Neuronal stem cell (in vitro differentiated cells): ENCODE measurements at regions not wholly inside any gene's neighbourhood (a gene's known extent, or its start where the extent isn't known, plus 50 kb on each side); places are given as distances from the start of the nearest gene placed in this dataset.

Experiments
- DNase-seq: peaks from one replicate; pipeline ENCODE4 v3.0.0-alpha.2; 2013; ENCODE audit warnings: low spot score
- H2AFZ ChIP-seq: one replicate; pipeline ENCODE4 v1.6.1; 2013; ENCODE audit warnings: mild to moderate bottlenecking, low read length, inconsistent platforms
- H2AK5ac ChIP-seq: 2 replicates; pipeline ENCODE4 v1.6.1; 2013; ENCODE audit warnings: low read depth, mild to moderate bottlenecking, inconsistent platforms, low read length, moderate library complexity, mixed read lengths
- H2BK120ac ChIP-seq: 2 replicates; pipeline ENCODE4 v1.6.1; 2013; ENCODE audit warnings: low read depth, mild to moderate bottlenecking, inconsistent platforms, low read length, moderate library complexity, mixed read lengths
- H2BK12ac ChIP-seq: one replicate; pipeline ENCODE4 v1.6.1; 2013; ENCODE audit warnings: low read length, inconsistent platforms
- H2BK15ac ChIP-seq: 2 replicates; pipeline ENCODE4 v1.6.1; 2013; ENCODE audit warnings: mild to moderate bottlenecking, low read length, inconsistent platforms, mixed read lengths
- H2BK5ac ChIP-seq: one replicate; pipeline ENCODE4 v1.6.1; 2013; ENCODE audit warnings: inconsistent platforms, mild to moderate bottlenecking, low read length, moderate library complexity
- H3K14ac ChIP-seq: one replicate; pipeline ENCODE4 v1.6.1; 2013; ENCODE audit warnings: low read length, inconsistent platforms
- H3K18ac ChIP-seq: 2 replicates; pipeline ENCODE4 v1.6.1; 2013; ENCODE audit warnings: low read length, inconsistent platforms
- H3K23ac ChIP-seq: 2 replicates; pipeline ENCODE4 v1.6.1; 2013; ENCODE audit warnings: low read depth, mild to moderate bottlenecking, mixed read lengths, low read length, inconsistent platforms; ENCODE audit not compliant: poor library complexity
- H3K27ac ChIP-seq: replicated peaks from 3 replicates; pipeline ENCODE4 v1.5.1; 2013; ENCODE audit warnings: low read length, inconsistent platforms
- H3K27me3 ChIP-seq, 3 experiments: 2 replicates each; pipeline ENCODE4 v1.6.1; 2013; ENCODE audit warnings: low read length in 3 of 3, mild to moderate bottlenecking in 2 of 3, inconsistent platforms in 1 of 3, low read depth in 1 of 3, mixed read lengths in 1 of 3, moderate library complexity in 1 of 3; ENCODE audit not compliant: control insufficient read depth in 3 of 3, insufficient read depth in 3 of 3
- H3K36me3 ChIP-seq, 2 donors: replicated peaks in 1 of 2; 2 replicates each; pipeline ENCODE4 v1.6.1; 2013; ENCODE audit warnings: low read length in 2 of 2; ENCODE audit not compliant: control insufficient read depth in 2 of 2, insufficient read depth in 2 of 2
- H3K4ac ChIP-seq: 2 replicates; pipeline ENCODE4 v1.6.1; 2013; ENCODE audit warnings: inconsistent platforms, mild to moderate bottlenecking, low read length, moderate library complexity
- H3K4me1 ChIP-seq, 2 donors: 1 replicate in 1 of 2; 2 replicates in 1 of 2; pipeline ENCODE4 v1.6.1; 2013; ENCODE audit warnings: low read length in 2 of 2, low read depth in 1 of 2; ENCODE audit not compliant: control insufficient read depth in 2 of 2, insufficient read depth in 1 of 2
- H3K4me2 ChIP-seq: one replicate; pipeline ENCODE4 v1.6.1; 2013; ENCODE audit warnings: mild to moderate bottlenecking, low read length, inconsistent platforms; ENCODE audit not compliant: insufficient read depth, poor library complexity, severe bottlenecking
- H3K4me3 ChIP-seq, 2 donors: 2 replicates each; pipeline ENCODE4 v1.5.1; 2013; ENCODE audit warnings: low read length in 2 of 2, mild to moderate bottlenecking in 2 of 2, inconsistent platforms in 1 of 2, moderate library complexity in 1 of 2
- H3K79me1 ChIP-seq: one replicate; pipeline ENCODE4 v1.6.1; 2013; ENCODE audit warnings: low read depth, mild to moderate bottlenecking, inconsistent platforms, low read length, moderate library complexity
- H3K9ac ChIP-seq: one replicate; pipeline ENCODE4 v1.6.1; 2013; ENCODE audit warnings: mild to moderate bottlenecking, low read depth, low read length, inconsistent platforms; ENCODE audit not compliant: poor library complexity
- H3K9me3 ChIP-seq, 2 donors: replicated peaks in 1 of 2; 2 replicates each; pipeline versions ENCODE3 to v1.6.1; 2013; ENCODE audit warnings: low read length in 2 of 2, mild to moderate bottlenecking in 2 of 2, inconsistent platforms in 1 of 2, low read depth in 1 of 2, mixed read lengths in 1 of 2, moderate library complexity in 1 of 2; ENCODE audit not compliant: control insufficient read depth in 2 of 2, insufficient read depth in 1 of 2
- H4K8ac ChIP-seq: one replicate; pipeline ENCODE4 v1.6.1; 2013; ENCODE audit warnings: low read depth, mild to moderate bottlenecking, inconsistent platforms, low read length, moderate library complexity
- H4K91ac ChIP-seq: one replicate; pipeline ENCODE4 v1.6.1; 2013; ENCODE audit warnings: low read length, low read depth, mild to moderate bottlenecking, inconsistent platforms; ENCODE audit not compliant: poor library complexity
- WGBS, 2 donors: extraction: QIAGEN DNeasy Blood & Tissue Kit; methylation state at CpG; one replicate each; pipeline ENCODE4 v1.1.7; 2013; ENCODE audit warnings: missing lambda C conversion rate in 2 of 2, mixed read lengths in 1 of 2; ENCODE audit not compliant: insufficient read length in 2 of 2, insufficient replicate concordance in 1 of 2; ENCODE audit errors: extremely low coverage in 2 of 2; 5-methylcytosine and 5-hydroxymethylcytosine counted together

DNA sequence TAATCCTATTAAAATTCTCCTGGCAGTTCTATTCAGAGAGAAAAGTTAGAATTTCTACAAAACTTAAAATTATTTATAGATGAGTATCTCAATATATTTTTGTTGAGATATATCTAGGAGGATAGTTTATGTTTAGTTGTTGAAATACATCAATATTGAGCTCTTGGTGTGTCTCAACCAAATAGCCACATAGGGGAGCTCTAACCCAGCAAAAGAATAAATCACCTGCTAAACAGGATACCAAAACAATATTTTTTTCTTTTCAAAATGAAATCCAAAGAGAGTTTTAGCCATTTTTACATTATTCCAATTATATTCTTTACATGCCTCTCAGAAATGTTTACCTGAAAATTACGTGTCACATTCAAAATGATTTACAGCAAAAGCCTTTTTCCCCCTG lies 954.7 kb downstream of the SLITRK6 start:
- Histone ChIP-seq H2AK5ac (no peak overlapping the region), H2AFZ (no peak overlapping the region), H4K91ac (no peak overlapping the region), H2BK12ac (no peak overlapping the region), H3K14ac (no peak overlapping the region), H4K8ac (no peak overlapping the region), H3K36me3 (no peaks in the 10 kb centered on the region), H3K23ac (no peak overlapping the region), H2BK120ac (no peak overlapping the region), H3K79me1 (no peaks in the 10 kb centered on the region), H3K9me3 (peaks cover 0 to 6% of the 10 kb centered on the region in 2 donors), H3K4me3 (no peak overlapping the region), H2BK15ac (no peak overlapping the region), H3K27me3 (no peaks in the 10 kb centered on the region), H3K4me1 (no peaks in the 10 kb centered on the region), H3K27ac (no peak overlapping the region), H3K9ac (no peak overlapping the region), H3K4ac (no peak overlapping the region), H3K4me2 (no peak overlapping the region), H3K18ac (no peak overlapping the region), H2BK5ac (no peak overlapping the region)
- no CpG with 5 or more reads among the region's 1 CpG for WGBS, 2 donors
- DNase-seq, result peak; percentile 24

DNA sequence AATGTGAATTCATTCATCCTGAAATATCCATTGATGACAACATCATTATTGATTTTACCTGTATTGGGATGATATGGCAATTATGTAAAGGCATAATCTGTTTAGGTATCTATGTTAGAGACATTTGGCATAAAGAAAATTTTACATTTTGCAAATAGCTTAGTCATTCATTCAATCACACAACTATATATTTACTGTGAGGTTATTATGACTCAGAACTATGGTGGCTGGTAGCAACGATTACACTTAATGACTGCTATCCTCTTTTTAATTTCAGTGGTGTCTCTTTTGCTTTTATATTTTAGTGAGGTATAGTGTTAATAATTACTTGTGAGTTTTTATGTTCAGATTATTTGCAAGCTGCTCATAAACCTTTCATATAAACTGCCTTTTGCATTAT lies 955.9 kb downstream of the SLITRK6 start:
- H3K27ac ChIP-seq, result no peak overlapping the region
- H4K8ac ChIP-seq, result no peak overlapping the region
- H3K27me3 ChIP-seq, result no peaks in the 10 kb centered on the region
- H3K4ac ChIP-seq, result no peak overlapping the region
- H2AK5ac ChIP-seq, result no peak overlapping the region
- H3K18ac ChIP-seq, result no peak overlapping the region
- H3K4me2 ChIP-seq, result no peak overlapping the region
- WGBS, 2 donors, result no CpG with 5 or more reads among the region's 1 CpG
- no peak overlapping the region for H4K91ac ChIP-seq
- H2BK5ac ChIP-seq, result no peak overlapping the region
- H2BK15ac ChIP-seq, result no peak overlapping the region
- H2AFZ ChIP-seq, result no peak overlapping the region
- no peak overlapping the region for H3K4me3 ChIP-seq
- no peak for DNase-seq
- no peaks in the 10 kb centered on the region for H3K4me1 ChIP-seq
- no peaks in the 10 kb centered on the region for H3K79me1 ChIP-seq
- peaks cover 0 to 6% of the 10 kb centered on the region in 2 donors for H3K9me3 ChIP-seq
- H3K9ac ChIP-seq, result no peak overlapping the region
- no peaks in the 10 kb centered on the region for H3K36me3 ChIP-seq
- H2BK12ac ChIP-seq, result no peak overlapping the region
- H2BK120ac ChIP-seq, result no peak overlapping the region
- no peak overlapping the region for H3K14ac ChIP-seq
- no peak overlapping the region for H3K23ac ChIP-seq

GRCh38 chr13:84834201-84834600 lies 951.9 kb upstream of the SLITRK1 start:
- Histone ChIP-seq H3K14ac (no peak overlapping the region), H2BK5ac (no peak overlapping the region), H3K4ac (no peak overlapping the region), H3K23ac (no peak overlapping the region), H3K4me2 (no peak overlapping the region), H3K4me1 (no peaks in the 10 kb centered on the region), H3K4me3 (no peak overlapping the region), H3K79me1 (no peaks in the 10 kb centered on the region), H3K27me3 (no peaks in the 10 kb centered on the region), H2BK15ac (no peak overlapping the region), H4K91ac (no peak overlapping the region), H2BK12ac (no peak overlapping the region), H4K8ac (no peak overlapping the region), H3K36me3 (no peaks in the 10 kb centered on the region), H2BK120ac (no peak overlapping the region), H3K9me3 (no peaks in the 10 kb centered on the region), H3K18ac (no peak overlapping the region), H2AFZ (no peak overlapping the region), H3K9ac (no peak overlapping the region), H2AK5ac (no peak overlapping the region), H3K27ac (no peak overlapping the region)
- no peak for DNase-seq
- WGBS, 2 donors, result no CpG with 5 or more reads among the region's 2 CpGs

- Histone ChIP-seq H2BK12ac (no peak overlapping the region), H3K9me3 (no peaks in the 10 kb centered on the region), H2BK120ac (peak overlapping the region; percentile 89)
Observed at GRCh38 chr13:84831666-84832657, 949.7 kb upstream of the SLITRK1 start.

More at GRCh38 chr13:84831666-84832657, 949.7 kb upstream of the SLITRK1 start:
- Histone ChIP-seq H3K27me3 (no peaks in the 10 kb centered on the region), H2AFZ (no peak overlapping the region), H3K4me3 (peak overlapping the region in 1 of 2 donors; percentile 14), H3K36me3 (no peaks in the 10 kb centered on the region), H2BK5ac (no peak overlapping the region), H3K18ac (peak overlapping the region; percentile 7), H3K27ac (no peak overlapping the region), H3K4ac (no peak overlapping the region), H3K9ac (no peak overlapping the region), H4K91ac (no peak overlapping the region), H3K4me1 (no peaks in the 10 kb centered on the region), H2AK5ac (no peak overlapping the region), H2BK15ac (peak overlapping the region; percentile 16), H3K14ac (peak overlapping the region; percentile 75), H4K8ac (no peak overlapping the region), H3K4me2 (no peak overlapping the region), H3K79me1 (no peaks in the 10 kb centered on the region), H3K23ac (no peak overlapping the region)
- WGBS, 2 donors, result no CpG with 5 or more reads among the region's 27 CpGs
- no peak for DNase-seq
